ENCODE measurements at regions not wholly inside any gene's neighbourhood (a gene's known extent, or its start where the extent isn't known, plus 50 kb on each side); places are given as distances from the start of the nearest gene placed in this dataset.

DNA sequence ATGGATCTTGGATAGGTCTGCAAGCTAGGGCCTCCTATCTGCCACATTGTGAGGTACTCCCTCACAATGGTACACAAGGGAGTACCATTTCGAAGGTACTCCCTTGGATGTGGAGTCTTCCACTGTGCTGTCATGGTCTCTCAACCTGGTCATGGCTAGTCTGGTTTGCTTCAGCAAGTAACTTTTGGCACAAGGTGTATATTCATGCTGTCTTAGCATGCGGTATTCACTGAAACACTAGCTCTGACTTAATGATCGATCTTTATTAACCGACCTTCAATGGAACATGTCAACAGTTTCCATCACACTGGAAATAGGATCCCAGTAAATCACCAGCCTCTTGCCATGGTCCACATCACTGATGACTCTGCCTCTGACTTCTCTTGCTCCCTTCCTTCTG lies 77.5 kb upstream of the HS3ST1 start:
- DNase-seq (ENCODE audit: extremely low read depth in 1 of 4, low spot score in 3 of 4) (no peak), FAIRE-seq (no peak), ATAC-seq (no peak)
- TF ChIP-seq BDP1 (IDR thresholded peaks at IDR 0.05; ENCODE audit: insufficient read depth, insufficient read length) (no peak), ATF3 (IDR thresholded peaks at IDR 0.05) (no peak), ATF3 (CRISPR knock-in tag; conservative IDR thresholded peaks at IDR 0.05) (no peak)
- TF ChIP-seq, protein P1, sequence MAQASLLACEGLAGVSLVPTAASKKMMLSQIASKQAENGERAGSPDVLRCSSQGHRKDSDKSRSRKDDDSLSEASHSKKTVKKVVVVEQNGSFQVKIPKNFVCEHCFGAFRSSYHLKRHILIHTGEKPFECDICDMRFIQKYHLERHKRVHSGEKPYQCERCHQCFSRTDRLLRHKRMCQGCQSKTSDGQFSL (CRISPR knock-in tag; IDR thresholded peaks at IDR 0.05): no peak
- TF ChIP-seq, protein P1 (tag; IDR thresholded peaks at IDR 0.05): no peak
- BruUV-seq (replicated peaks): no TSS peak
- in situ Hi-C loops (cut with MboI) (no loop called here), intact Hi-C loops (cut with micrococcal nuclease) (no loop called here)
- Histone ChIP-seq H3K9me3 (replicated peaks; ENCODE audit: control insufficient read depth, insufficient read depth, low read depth, low read length) (no peaks in the 10 kb centered on the region), H3K4me1 (replicated peaks in 1 of 2; ENCODE audit: control insufficient read depth in 2 of 2, insufficient read depth in 2 of 2, low read length in 2 of 2) (no peaks in the 10 kb centered on the region), H3K4me2 (ENCODE audit: insufficient read depth, low read length) (no peak overlapping the region), H3K9me1 (ENCODE audit: control insufficient read depth, insufficient read depth, low read length) (no peaks in the 10 kb centered on the region), H3K79me2 (ENCODE audit: control insufficient read depth, insufficient read depth, low read length) (no peaks in the 10 kb centered on the region), H3K9ac (ENCODE audit: insufficient read depth in 1 of 2, low read depth in 2 of 2, low read length in 2 of 2) (no peak overlapping the region), H2AFZ (ENCODE audit: low read depth, low read length) (no peak overlapping the region), H3K27me3 (ENCODE audit: control insufficient read depth in 2 of 2, insufficient read depth in 2 of 2, low read length in 2 of 2) (no peaks in the 10 kb centered on the region), H3K4me3 (no peak overlapping the region), H3K27ac (ENCODE audit: extremely low read depth, low read depth, low read length) (no peak overlapping the region), H3K36me3 (ENCODE audit: control insufficient read depth, insufficient read depth, low read length) (no peaks in the 10 kb centered on the region), H4K20me1 (replicated peaks; ENCODE audit: control insufficient read depth, insufficient read depth, low read length) (no peaks in the 10 kb centered on the region)
- POLR2A ChIA-PET: no interaction called here
- CTCF ChIA-PET (ENCODE audit: low intra/inter-chr PET ratio): no interaction called here
- 0% methylated on average over 4 of the region's 4 CpGs for WGBS (ENCODE audit: insufficient coverage, low coverage, missing lambda C conversion rate)

Data from K562 (cell line).